HEK293T (cell line): ENCODE measurements at regions not wholly inside any gene's neighbourhood (a gene's known extent, or its start where the extent isn't known, plus 50 kb on each side); places are given as distances from the start of the nearest gene placed in this dataset.
"Not testable (repeated sequence)": the region's sequence is repeated elsewhere in the genome, so short reads cannot be mapped to it uniquely, and the experiment has no call there.

Source experiments
- CTCF ChIA-PET: fragments of 350-600 bp; formaldehyde crosslinking; extraction: SDS; loops from one replicate; lab custom pipeline; 2021; ENCODE audit warnings: antibody characterized with exemption, inconsistent platforms; lab: Yijun Ruan, JAX
- POLR2A ChIA-PET: fragments of 350-600 bp; formaldehyde crosslinking; extraction: SDS; loops from one replicate; lab custom pipeline; 2020; ENCODE audit warnings: antibody characterized with exemption, inconsistent platforms; lab: Yijun Ruan, JAX
- DNase-seq: peaks from one replicate; pipeline ENCODE4 v3.0.0; 2012; ENCODE audit warnings: mixed read lengths; ENCODE audit errors: extremely low spot score
- ARNT ChIP-seq: fragments of 450-650 bp; IDR thresholded peaks from 2 replicates; pipeline ENCODE4 v1.6.1; 2017; ENCODE audit warnings: mild to moderate bottlenecking
- BHLHE40 ChIP-seq: fragments of 450-650 bp; IDR thresholded peaks from 2 replicates; pipeline ENCODE4 v1.6.1; 2016; ENCODE audit warnings: mild to moderate bottlenecking, moderate library complexity, borderline replicate concordance
- CTBP1 ChIP-seq: fragments of 450-650 bp; IDR thresholded peaks from 2 replicates; pipeline ENCODE4 v1.6.1; 2016; ENCODE audit warnings: borderline replicate concordance
- ELF4 ChIP-seq: fragments of 450-650 bp; IDR thresholded peaks from 2 replicates; pipeline ENCODE4 v1.6.1; 2017; ENCODE audit warnings: antibody characterized with exemption
- FOXA1 ChIP-seq: fragments of 450-650 bp; IDR thresholded peaks from 2 replicates; pipeline ENCODE4 v1.6.1; 2016; ENCODE audit warnings: mild to moderate bottlenecking
- FOXK2 ChIP-seq: fragments of 450-650 bp; IDR thresholded peaks from 2 replicates; pipeline ENCODE4 v1.6.1; 2016; ENCODE audit warnings: mild to moderate bottlenecking
- FOXM1 ChIP-seq: fragments of 450-650 bp; IDR thresholded peaks from 2 replicates; pipeline ENCODE4 v1.6.1; 2017; ENCODE audit warnings: mild to moderate bottlenecking, borderline replicate concordance
- HDGF ChIP-seq: fragments of 450-650 bp; IDR thresholded peaks from 2 replicates; pipeline ENCODE4 v1.6.1; 2017; ENCODE audit warnings: antibody characterized with exemption, borderline replicate concordance
- L3MBTL2 ChIP-seq: fragments of 450-650 bp; conservative IDR thresholded peaks from 2 replicates; pipeline ENCODE4 v1.6.1; 2016; ENCODE audit warnings: mild to moderate bottlenecking
- LEF1 ChIP-seq: fragments of 450-650 bp; IDR thresholded peaks from 2 replicates; pipeline ENCODE4 v1.6.1; 2017; ENCODE audit warnings: mild to moderate bottlenecking, borderline replicate concordance
- NFRKB ChIP-seq: fragments of 450-650 bp; IDR thresholded peaks from 2 replicates; pipeline ENCODE4 v1.6.1; 2016; ENCODE audit warnings: mild to moderate bottlenecking, moderate library complexity
- SP1 ChIP-seq: fragments of 450-650 bp; IDR thresholded peaks from 2 replicates; pipeline ENCODE4 v1.6.1; 2017
- SUZ12 ChIP-seq: fragments of 450-650 bp; IDR thresholded peaks from 2 replicates; pipeline ENCODE4 v1.6.1; 2016; ENCODE audit warnings: mild to moderate bottlenecking
- TARDBP ChIP-seq: fragments of 450-650 bp; IDR thresholded peaks from 2 replicates; pipeline ENCODE4 v1.6.1; 2016
- ZNF384 ChIP-seq: fragments of 450-650 bp; IDR thresholded peaks from 2 replicates; pipeline ENCODE4 v1.6.1; 2016
- TF ChIP-seq, protein P1 (sequence below): fragments of 450-650 bp; IDR thresholded peaks from 2 replicates; pipeline ENCODE4 v1.6.1; 2016

DNA sequence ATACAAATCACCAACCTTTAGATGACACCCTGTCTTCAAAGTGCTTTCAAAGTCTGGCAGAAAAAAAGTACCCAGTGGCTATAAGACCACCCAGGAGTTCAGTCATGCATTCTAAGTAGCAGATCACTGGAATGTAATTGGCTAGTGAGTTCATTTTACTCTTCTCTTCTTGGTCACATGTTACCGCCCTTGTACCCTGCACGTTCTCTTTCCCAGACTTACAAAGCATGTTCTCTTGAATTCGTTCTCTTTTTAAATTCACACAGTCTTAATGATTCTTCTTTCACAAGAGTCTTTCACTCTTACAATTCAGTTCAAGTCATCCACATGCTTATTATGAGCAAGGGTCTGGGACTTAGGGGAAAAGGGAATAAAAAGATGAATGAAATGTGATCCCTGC, 89.4 kb upstream of the TRIM77 start:
- CTCF ChIA-PET, POLR2A ChIA-PET, DNase-seq: not testable (repeated sequence)

DNA sequence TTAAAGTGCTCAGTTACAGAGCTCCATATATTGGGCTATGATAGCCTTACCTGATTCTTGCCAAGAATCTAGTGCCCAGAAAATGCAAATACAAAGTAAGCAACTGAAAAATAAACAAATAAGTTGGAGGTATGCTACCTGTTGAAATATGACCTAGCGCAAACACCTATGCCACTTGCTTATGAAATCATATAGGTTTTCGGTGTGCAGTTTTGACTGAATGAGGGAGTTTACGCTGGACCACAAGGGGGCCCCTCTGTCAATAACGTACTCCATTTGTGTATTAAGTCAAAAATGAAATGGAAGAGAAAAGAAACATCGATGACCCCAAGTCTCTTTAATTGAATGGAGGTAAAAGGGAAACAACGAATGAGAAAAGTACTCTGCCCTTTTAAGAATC, 84.9 kb upstream of the TRIM77 start:
- TF ChIP-seq BHLHE40 (no peak), SP1 (no peak), FOXM1 (no peak), NFRKB (no peak), ELF4 (no peak), FOXK2 (no peak), TARDBP (no peak), L3MBTL2 (no peak), FOXA1 (no peak), ARNT (no peak), CTBP1 (no peak), SUZ12 (no peak), HDGF (no peak)
- TF ChIP-seq, protein P1, sequence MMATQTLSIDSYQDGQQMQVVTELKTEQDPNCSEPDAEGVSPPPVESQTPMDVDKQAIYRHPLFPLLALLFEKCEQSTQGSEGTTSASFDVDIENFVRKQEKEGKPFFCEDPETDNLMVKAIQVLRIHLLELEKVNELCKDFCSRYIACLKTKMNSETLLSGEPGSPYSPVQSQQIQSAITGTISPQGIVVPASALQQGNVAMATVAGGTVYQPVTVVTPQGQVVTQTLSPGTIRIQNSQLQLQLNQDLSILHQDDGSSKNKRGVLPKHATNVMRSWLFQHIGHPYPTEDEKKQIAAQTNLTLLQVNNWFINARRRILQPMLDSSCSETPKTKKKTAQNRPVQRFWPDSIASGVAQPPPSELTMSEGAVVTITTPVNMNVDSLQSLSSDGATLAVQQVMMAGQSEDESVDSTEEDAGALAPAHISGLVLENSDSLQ, result no peak
- POLR2A ChIA-PET, result no interaction called here
- DNase-seq, result no peak
- CTCF ChIA-PET, result no interaction called here

DNA sequence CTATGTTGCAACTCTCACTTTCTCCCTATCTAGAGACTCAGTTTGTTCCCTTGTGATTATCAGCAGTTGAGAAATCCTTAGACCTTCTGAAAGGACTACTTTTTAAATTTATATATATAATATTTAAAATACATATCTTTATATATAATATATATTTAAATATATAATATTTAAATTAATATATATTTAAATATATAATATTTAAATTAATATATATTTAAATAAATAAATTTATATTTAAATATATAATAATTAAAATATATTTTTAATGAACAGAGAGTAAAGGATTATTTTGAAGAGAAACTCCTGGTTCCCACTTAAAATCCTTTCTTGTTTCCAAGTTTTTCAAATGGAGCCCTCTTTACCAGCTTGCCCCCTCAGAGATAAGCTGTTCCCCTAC, 83.7 kb upstream of the TRIM77 start:
- ChIA-PET CTCF (no interaction called here), POLR2A (no interaction called here)
- no peak for TF ChIP-seq FOXM1
- no peak for TF ChIP-seq LEF1
- TF ChIP-seq SUZ12, result no peak
- no peak for TF ChIP-seq NFRKB
- no peak for TF ChIP-seq ARNT
- no peak for TF ChIP-seq L3MBTL2
- no peak for TF ChIP-seq FOXA1
- TF ChIP-seq, protein P1, result no peak
- TF ChIP-seq SP1, result no peak
- no peak for TF ChIP-seq BHLHE40
- no peak for DNase-seq

DNA sequence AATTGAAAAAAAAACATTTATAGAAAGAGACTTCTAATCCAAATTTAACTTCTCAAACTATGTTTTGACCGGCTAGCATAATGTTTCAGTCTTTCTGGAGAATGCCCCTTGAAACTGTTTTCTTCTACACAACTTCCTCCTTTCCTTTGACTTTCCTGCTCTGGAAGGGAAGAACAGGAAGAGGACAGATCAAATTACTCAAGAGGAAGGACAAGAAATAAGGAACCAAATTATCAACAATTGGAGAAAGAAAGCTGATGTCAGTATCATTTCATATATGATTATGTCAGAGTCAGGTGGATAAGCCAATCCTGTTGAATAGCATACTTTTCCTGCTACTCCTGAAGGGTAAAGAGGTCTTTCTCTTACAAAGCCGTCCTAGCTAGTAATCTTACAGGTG, 83.2 kb upstream of the TRIM77 start:
- DNase-seq, POLR2A ChIA-PET, CTCF ChIA-PET: not testable (repeated sequence)

DNA sequence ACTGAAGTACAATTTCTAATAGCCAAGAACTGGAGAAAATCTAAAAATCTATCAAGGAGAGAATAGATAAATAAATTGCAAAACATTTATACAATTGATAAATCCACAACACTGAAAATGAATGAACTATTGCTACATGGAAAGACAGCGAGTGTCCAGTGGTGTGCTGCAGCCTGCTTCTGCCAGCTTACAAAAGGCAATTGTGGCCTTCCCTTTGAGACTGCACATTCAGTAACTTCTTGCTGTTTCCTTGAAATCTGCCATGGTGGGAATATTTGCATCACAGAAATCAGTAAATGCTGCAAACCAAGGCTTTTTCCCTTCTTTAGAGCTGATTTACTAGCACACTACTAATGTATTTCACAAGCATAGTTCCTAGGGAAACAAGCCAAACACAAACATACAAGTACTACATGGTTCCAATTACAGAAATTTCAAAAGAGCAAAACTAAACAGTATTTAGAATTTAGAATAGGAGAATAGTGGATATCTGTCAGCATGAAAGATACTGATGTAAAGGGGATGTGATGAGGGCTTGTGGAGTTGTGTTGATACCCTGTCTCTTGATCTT, 76.9 kb upstream of the TRIM77 start:
- TF ChIP-seq LEF1 (no peak), SUZ12 (no peak), FOXK2 (no peak), ARNT (no peak), ZNF384 (no peak), FOXA1 (no peak), L3MBTL2 (no peak), FOXM1 (no peak), NFRKB (no peak), TARDBP (no peak), CTBP1 (no peak)
- TF ChIP-seq, protein P1, result no peak
- POLR2A ChIA-PET, result no interaction called here
- CTCF ChIA-PET, result no interaction called here
- no peak for DNase-seq

DNA sequence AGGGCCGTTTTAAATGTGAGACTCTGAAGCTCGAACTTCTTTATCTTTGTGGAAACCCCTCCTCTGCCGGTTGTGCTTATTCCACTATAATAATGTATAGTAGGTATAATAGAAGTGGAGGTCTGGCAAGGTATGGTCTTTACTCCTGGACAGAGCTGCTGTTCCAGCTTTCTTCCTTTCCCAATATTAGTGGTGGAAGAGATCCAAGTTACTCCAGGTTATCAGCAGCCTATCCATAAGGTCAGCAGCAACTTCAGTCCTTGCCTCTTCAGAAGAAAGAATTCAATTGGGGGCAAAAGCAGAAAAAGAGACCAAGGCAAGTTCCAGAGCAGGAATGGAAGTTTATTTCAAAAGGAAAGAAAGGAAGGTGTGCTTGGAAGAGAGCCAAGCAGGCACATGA, 69.3 kb upstream of the TRIM77 start:
- DNase-seq, CTCF ChIA-PET, POLR2A ChIA-PET: not testable (repeated sequence)

DNA sequence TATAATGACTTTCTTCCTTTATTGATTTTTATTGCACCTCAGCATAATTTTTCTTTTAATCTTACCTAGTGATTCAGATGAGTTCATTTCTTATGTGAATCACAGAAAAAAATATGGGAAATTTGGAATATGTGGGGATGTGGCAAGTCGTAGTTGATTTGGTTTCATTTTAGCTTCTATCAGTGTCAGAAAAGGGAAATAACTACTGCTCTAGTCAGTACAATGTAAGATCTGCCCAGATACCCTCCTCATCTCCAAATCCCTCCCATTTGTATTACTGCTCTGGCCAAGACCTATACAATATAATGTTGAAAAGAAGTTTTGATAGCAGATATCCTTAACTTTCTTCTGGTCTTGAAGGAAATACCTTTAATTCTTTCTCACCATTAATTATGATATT, 61.9 kb upstream of the TRIM77 start:
- DNase-seq, POLR2A ChIA-PET, CTCF ChIA-PET: not testable (repeated sequence)

DNA sequence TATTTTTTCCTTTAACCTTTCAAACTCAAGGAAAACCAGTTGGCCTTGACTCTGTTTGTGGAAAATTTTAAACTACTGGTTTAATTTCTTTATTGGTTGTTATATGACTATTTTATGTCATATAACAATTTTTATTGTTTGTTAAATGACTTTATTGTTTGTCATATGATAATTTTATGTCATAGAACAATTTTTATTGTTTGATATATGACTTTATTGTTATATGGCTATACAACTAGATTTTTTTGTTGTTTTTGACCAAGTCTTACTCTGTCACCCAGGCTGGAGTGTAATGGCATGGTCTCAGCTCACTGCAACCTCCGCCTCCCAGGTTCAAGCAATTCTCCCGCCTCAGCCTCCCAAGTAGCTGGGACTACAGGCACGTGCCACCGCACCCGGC, 61.1 kb upstream of the TRIM77 start:
- CTCF ChIA-PET, DNase-seq, POLR2A ChIA-PET: not testable (repeated sequence)

DNA sequence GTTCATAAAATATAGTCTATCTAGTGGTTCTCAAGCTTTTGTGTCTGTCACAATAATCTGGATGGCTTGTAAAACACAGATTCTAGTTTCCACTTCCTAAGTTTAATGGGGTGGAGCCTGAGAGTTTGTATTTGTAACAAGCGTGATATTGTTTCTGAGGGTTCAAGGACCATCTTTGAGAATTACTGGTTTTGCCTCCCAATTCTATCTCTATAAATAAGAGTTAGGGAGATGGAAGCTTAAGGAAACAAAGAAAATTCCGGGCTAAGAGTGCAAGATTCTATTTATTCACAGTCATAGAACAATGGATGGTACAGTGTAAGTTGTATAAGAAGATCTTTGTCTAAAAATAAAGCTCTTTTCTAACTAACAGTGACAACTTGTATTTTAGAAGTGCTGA, 55.4 kb upstream of the TRIM77 start:
- POLR2A ChIA-PET, CTCF ChIA-PET, DNase-seq: not testable (repeated sequence)

DNA sequence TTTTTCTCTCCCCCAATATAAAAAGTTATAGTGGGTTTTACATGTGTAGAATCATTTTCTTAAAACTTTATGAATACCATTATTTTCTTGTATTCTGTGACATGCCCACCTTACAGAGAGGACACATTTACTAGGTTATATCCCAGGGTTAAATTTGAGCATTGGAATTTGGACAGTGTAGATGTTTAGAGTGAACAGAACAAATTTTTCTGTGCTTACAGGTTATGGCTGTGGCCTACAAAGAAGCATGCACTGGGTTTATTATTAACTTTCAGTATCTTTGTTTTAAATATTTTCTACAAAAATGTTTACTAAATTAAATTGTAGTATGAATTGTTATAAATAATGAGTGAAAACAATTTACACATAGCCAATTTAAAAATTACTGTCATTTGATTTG, 51.3 kb upstream of the TRIM77 start:
- DNase-seq, CTCF ChIA-PET, POLR2A ChIA-PET: not testable (repeated sequence)

DNA sequence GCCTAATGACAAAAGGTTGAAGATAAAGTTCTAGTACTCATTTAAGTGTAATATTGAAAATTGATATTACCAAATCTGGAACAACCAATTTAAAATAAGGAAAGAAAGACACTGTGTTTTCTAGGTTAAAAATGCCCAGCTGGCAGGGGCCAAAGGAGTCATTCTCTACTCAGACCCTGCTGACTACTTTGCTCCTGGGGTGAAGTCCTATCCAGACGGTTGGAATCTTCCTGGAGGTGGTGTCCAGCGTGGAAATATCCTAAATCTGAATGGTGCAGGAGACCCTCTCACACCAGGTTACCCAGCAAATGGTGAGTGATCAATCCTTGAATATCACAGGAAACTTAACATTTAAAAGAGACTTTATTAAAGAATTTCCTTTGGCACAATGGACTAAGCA, 50.7 kb upstream of the TRIM77 start:
- POLR2A ChIA-PET, DNase-seq, CTCF ChIA-PET: not testable (repeated sequence)
